Neural cell (in vitro differentiated cells): ENCODE measurements at regions not wholly inside any gene's neighbourhood (a gene's known extent, or its start where the extent isn't known, plus 50 kb on each side); places are given as distances from the start of the nearest gene placed in this dataset.

Source experiments
- H2AFZ ChIP-seq: fragments of 200-600, 300-800 bp; sonication (generic), shearing (Covaris generic); 2 replicates; pipeline ENCODE4 v1.6.0; 2014; ENCODE audit warnings: low read depth, mild to moderate bottlenecking, antibody characterized with exemption, low read length, moderate library complexity
- H3F3A ChIP-seq: fragments of 200-600 bp; shearing (Covaris generic); 2 replicates; pipeline ENCODE4 v1.6.1; 2016; ENCODE audit warnings: mild to moderate bottlenecking, moderate library complexity, mixed read lengths, antibody characterized with exemption, low read length; ENCODE audit not compliant: insufficient read depth, poor library complexity, severe bottlenecking
- H3K27ac ChIP-seq: fragments of 200-600, 300-800 bp; sonication (generic), shearing (Covaris generic); 2 replicates; pipeline ENCODE4 v1.5.1; 2014; ENCODE audit warnings: mild to moderate bottlenecking, low read length, moderate library complexity
- H3K27me3 ChIP-seq: fragments of 300-800, 200-600 bp; sonication (generic), shearing (Covaris generic); 2 replicates; pipeline ENCODE4 v1.6.0; 2014; ENCODE audit warnings: mild to moderate bottlenecking, low read depth, low read length, moderate library complexity; ENCODE audit not compliant: insufficient read depth
- H3K36me3 ChIP-seq: fragments of 300-800, 200-600 bp; sonication (generic), shearing (Covaris generic); 2 replicates; pipeline ENCODE4 v1.5.1; 2014; ENCODE audit warnings: mild to moderate bottlenecking, antibody characterized with exemption, low read length, moderate library complexity; ENCODE audit not compliant: insufficient read depth
- H3K4me2 ChIP-seq: fragments of 300-800, 200-600 bp; sonication (generic), shearing (Covaris generic); 2 replicates; pipeline ENCODE4 v1.6.0; 2014; ENCODE audit warnings: mild to moderate bottlenecking, low read length
- H3K4me3 ChIP-seq: fragments of 300-800, 200-600 bp; sonication (generic), shearing (Covaris generic); 2 replicates; pipeline ENCODE4 v1.5.1; 2014; ENCODE audit warnings: mild to moderate bottlenecking, low read length, moderate library complexity
- H3K79me2 ChIP-seq: fragments of 200-600 bp; shearing (Covaris generic); replicated peaks from 2 replicates; pipeline ENCODE4 v1.6.0; 2014; ENCODE audit warnings: mild to moderate bottlenecking, low read length, moderate library complexity; ENCODE audit not compliant: insufficient read depth
- H3K9ac ChIP-seq: fragments of 300-800, 200-600 bp; sonication (generic), shearing (Covaris generic); 2 replicates; pipeline ENCODE4 v1.6.1; 2016; ENCODE audit warnings: mild to moderate bottlenecking, low read length, mixed read lengths
- H3K9me2 ChIP-seq: fragments of 200-600 bp; shearing (Covaris generic); 2 replicates; pipeline ENCODE4 v1.6.1; 2016; ENCODE audit warnings: mild to moderate bottlenecking, low read length, mixed read lengths; ENCODE audit not compliant: insufficient read depth
- H3K9me3 ChIP-seq: fragments of 200-600, 300-800 bp; sonication (generic), shearing (Covaris generic); 2 replicates; pipeline ENCODE4 v1.6.1; 2016; ENCODE audit warnings: mild to moderate bottlenecking, mixed run types, low read length, moderate library complexity, mixed read lengths
- H4K20me1 ChIP-seq: fragments of 200-600 bp; shearing (Covaris generic); 2 replicates; pipeline ENCODE4 v1.6.1; 2016; ENCODE audit warnings: mild to moderate bottlenecking, mixed run types; ENCODE audit not compliant: insufficient read depth
- EP300 ChIP-seq: fragments of 450-650 bp; conservative IDR thresholded peaks from 2 replicates; pipeline ENCODE4 v1.6.1; 2014; ENCODE audit warnings: antibody characterized with exemption, mild to moderate bottlenecking, moderate library complexity; ENCODE audit not compliant: poor library complexity, severe bottlenecking
- EZH2 ChIP-seq: fragments of 200-600, 300-800 bp; shearing (Covaris generic), sonication (generic); IDR thresholded peaks from 2 replicates; pipeline ENCODE4 v1.6.1; 2014; ENCODE audit warnings: antibody characterized with exemption, low read length, borderline replicate concordance, mild to moderate bottlenecking; ENCODE audit not compliant: insufficient read depth, poor library complexity, severe bottlenecking
- MXI1 ChIP-seq: fragments of 450-650 bp; conservative IDR thresholded peaks from 2 replicates; pipeline ENCODE4 v1.6.1; 2014; ENCODE audit warnings: antibody characterized with exemption, mild to moderate bottlenecking; ENCODE audit not compliant: poor library complexity, severe bottlenecking
- POLR2AphosphoS5 ChIP-seq: IDR thresholded peaks from 2 replicates; pipeline ENCODE4 v1.6.1; 2012
- RAD21 ChIP-seq: fragments of 450-650 bp; conservative IDR thresholded peaks from 2 replicates; pipeline ENCODE4 v1.6.1; 2014; ENCODE audit warnings: antibody characterized with exemption, mild to moderate bottlenecking, moderate library complexity
- SMC3 ChIP-seq: fragments of 450-650 bp; conservative IDR thresholded peaks from 2 replicates; pipeline ENCODE4 v1.6.1; 2014; ENCODE audit warnings: antibody characterized with exemption, mild to moderate bottlenecking, moderate library complexity; ENCODE audit not compliant: poor library complexity
- TAF1 ChIP-seq: IDR thresholded peaks from 2 replicates; pipeline ENCODE4 v1.6.1; 2012; ENCODE audit warnings: low read depth
- TF ChIP-seq, protein P1 (sequence below): fragments of 450-650 bp; IDR thresholded peaks from 2 replicates; pipeline ENCODE4 v1.5.1; 2014; ENCODE audit warnings: antibody characterized with exemption, mild to moderate bottlenecking, moderate library complexity; ENCODE audit not compliant: poor library complexity, severe bottlenecking
- TF ChIP-seq, protein P2 (sequence below): IDR thresholded peaks from 2 replicates; pipeline ENCODE4 v1.6.1; 2012; ENCODE audit warnings: borderline replicate concordance

DNA sequence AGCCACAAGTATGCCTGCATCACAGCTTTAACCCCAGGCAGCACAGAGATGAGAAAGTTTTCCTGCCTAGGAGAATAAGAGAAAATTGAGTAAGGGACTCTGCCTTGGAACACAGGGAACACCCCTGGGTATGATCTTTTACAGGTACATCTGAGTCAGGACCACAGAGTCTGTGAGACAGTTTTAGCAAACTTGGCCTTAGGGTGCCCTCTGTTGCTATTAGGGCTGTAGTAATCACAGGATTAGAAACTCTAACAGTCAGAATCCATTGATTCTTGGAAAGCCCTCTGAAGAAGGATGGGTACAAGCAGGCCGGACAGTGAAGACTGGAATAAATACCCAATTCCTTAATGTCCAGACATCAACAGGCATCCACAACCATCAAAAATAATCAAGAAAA lies 989.5 kb upstream of the CDH9 start:
- H3K27me3 ChIP-seq, result no peaks in the 10 kb centered on the region
- no peaks in the 10 kb centered on the region for H3F3A ChIP-seq
- H2AFZ ChIP-seq, result no peak overlapping the region
- H3K4me3 ChIP-seq, result no peak overlapping the region
- no peak overlapping the region for H3K4me2 ChIP-seq
- H3K9ac ChIP-seq, result no peak overlapping the region
- no peaks in the 10 kb centered on the region for H3K9me3 ChIP-seq
- TF ChIP-seq MXI1, result no peak
- TF ChIP-seq, protein P1, sequence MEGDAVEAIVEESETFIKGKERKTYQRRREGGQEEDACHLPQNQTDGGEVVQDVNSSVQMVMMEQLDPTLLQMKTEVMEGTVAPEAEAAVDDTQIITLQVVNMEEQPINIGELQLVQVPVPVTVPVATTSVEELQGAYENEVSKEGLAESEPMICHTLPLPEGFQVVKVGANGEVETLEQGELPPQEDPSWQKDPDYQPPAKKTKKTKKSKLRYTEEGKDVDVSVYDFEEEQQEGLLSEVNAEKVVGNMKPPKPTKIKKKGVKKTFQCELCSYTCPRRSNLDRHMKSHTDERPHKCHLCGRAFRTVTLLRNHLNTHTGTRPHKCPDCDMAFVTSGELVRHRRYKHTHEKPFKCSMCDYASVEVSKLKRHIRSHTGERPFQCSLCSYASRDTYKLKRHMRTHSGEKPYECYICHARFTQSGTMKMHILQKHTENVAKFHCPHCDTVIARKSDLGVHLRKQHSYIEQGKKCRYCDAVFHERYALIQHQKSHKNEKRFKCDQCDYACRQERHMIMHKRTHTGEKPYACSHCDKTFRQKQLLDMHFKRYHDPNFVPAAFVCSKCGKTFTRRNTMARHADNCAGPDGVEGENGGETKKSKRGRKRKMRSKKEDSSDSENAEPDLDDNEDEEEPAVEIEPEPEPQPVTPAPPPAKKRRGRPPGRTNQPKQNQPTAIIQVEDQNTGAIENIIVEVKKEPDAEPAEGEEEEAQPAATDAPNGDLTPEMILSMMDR, result no peak
- no peak overlapping the region for H3K27ac ChIP-seq
- no peaks in the 10 kb centered on the region for H3K9me2 ChIP-seq
- H3K36me3 ChIP-seq, result no peaks in the 10 kb centered on the region
- H4K20me1 ChIP-seq, result no peaks in the 10 kb centered on the region
- no peaks in the 10 kb centered on the region for H3K79me2 ChIP-seq

DNA sequence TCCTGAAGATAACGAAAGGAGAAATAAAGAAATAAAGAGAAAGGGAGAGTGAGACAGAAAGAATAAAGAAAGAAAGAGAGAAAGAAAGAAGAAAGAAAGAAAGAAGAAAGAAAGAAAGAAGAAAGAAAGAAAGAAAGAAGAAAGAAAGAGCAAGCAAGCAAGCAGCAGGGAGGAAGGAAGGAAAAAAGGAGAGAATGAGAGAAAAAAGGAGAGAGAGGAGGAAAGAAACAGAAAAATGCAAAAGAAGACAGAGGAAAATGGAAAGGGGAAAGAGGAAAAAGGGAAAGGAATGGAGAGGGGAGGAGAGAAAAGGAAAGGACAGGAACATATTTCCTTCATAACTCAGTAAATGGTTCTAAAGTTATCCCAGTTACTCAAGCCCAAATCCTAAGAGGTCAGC lies 978.8 kb upstream of the CDH9 start:
- Histone ChIP-seq H3K4me2 (no peak overlapping the region), H2AFZ (no peak overlapping the region), H3K36me3 (no peaks in the 10 kb centered on the region), H3K9ac (no peak overlapping the region), H3F3A (no peaks in the 10 kb centered on the region), H3K9me2 (no peaks in the 10 kb centered on the region), H3K79me2 (no peaks in the 10 kb centered on the region), H3K27ac (no peak overlapping the region), H3K4me3 (no peak overlapping the region), H3K9me3 (peaks cover 6% of the 10 kb centered on the region), H3K27me3 (no peaks in the 10 kb centered on the region), H4K20me1 (no peaks in the 10 kb centered on the region)
- TF ChIP-seq, protein P2, sequence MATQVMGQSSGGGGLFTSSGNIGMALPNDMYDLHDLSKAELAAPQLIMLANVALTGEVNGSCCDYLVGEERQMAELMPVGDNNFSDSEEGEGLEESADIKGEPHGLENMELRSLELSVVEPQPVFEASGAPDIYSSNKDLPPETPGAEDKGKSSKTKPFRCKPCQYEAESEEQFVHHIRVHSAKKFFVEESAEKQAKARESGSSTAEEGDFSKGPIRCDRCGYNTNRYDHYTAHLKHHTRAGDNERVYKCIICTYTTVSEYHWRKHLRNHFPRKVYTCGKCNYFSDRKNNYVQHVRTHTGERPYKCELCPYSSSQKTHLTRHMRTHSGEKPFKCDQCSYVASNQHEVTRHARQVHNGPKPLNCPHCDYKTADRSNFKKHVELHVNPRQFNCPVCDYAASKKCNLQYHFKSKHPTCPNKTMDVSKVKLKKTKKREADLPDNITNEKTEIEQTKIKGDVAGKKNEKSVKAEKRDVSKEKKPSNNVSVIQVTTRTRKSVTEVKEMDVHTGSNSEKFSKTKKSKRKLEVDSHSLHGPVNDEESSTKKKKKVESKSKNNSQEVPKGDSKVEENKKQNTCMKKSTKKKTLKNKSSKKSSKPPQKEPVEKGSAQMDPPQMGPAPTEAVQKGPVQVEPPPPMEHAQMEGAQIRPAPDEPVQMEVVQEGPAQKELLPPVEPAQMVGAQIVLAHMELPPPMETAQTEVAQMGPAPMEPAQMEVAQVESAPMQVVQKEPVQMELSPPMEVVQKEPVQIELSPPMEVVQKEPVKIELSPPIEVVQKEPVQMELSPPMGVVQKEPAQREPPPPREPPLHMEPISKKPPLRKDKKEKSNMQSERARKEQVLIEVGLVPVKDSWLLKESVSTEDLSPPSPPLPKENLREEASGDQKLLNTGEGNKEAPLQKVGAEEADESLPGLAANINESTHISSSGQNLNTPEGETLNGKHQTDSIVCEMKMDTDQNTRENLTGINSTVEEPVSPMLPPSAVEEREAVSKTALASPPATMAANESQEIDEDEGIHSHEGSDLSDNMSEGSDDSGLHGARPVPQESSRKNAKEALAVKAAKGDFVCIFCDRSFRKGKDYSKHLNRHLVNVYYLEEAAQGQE, result no peak
- TF ChIP-seq EZH2 (no peak), TAF1 (no peak), SMC3 (no peak), RAD21 (no peak), POLR2AphosphoS5 (no peak), EP300 (no peak), MXI1 (no peak)
- TF ChIP-seq, protein P1, result no peak
